ENCODE measurements at regions not wholly inside any gene's neighbourhood (a gene's known extent, or its start where the extent isn't known, plus 50 kb on each side); places are given as distances from the start of the nearest gene placed in this dataset.

GRCh38 chr2:144333143-144333555, 186.8 kb downstream of the ZEB2 start:
- H3K27me3 ChIP-seq (replicated peaks), result no peaks in the 10 kb centered on the region
- in situ Hi-C loops (cut with HindIII; ENCODE audit: low pct_ligation_motif_present, low sequenced_read_pairs), result no loop called here
- no peaks in the 10 kb centered on the region for H3K36me3 ChIP-seq (replicated peaks)
- peak overlapping the region; percentile 65 for H3K4me3 ChIP-seq (ENCODE audit: low read depth, low read length)
- no peak overlapping the region for H3K27ac ChIP-seq
- TF ChIP-seq CTCF (IDR thresholded peaks at IDR 0.05; ENCODE audit: low read depth, low read length, missing control alignments), result no peak
- no peak for DNase-seq

GRCh38 chr2:144332356-144333142, 187.4 kb downstream of the ZEB2 start:
- H3K27me3 ChIP-seq (replicated peaks), result no peaks in the 10 kb centered on the region
- H3K4me3 ChIP-seq (ENCODE audit: low read depth, low read length), result peak overlapping the region; percentile 74
- no peak for TF ChIP-seq CTCF (IDR thresholded peaks at IDR 0.05; ENCODE audit: low read depth, low read length, missing control alignments)
- peak overlapping the region; percentile 60 for H3K27ac ChIP-seq
- H3K36me3 ChIP-seq (replicated peaks), result no peaks in the 10 kb centered on the region
- in situ Hi-C loops (cut with HindIII; ENCODE audit: low pct_ligation_motif_present, low sequenced_read_pairs), result no loop called here
- peak; percentile 54 for DNase-seq

- no peaks in the 10 kb centered on the region for H3K36me3 ChIP-seq (replicated peaks)
- no peaks in the 10 kb centered on the region for H3K27me3 ChIP-seq (replicated peaks)
- peak; percentile 44 for DNase-seq
- in situ Hi-C loops (cut with HindIII; ENCODE audit: low pct_ligation_motif_present, low sequenced_read_pairs), result no loop called here
- peak; percentile 34 for TF ChIP-seq CTCF (IDR thresholded peaks at IDR 0.05; ENCODE audit: low read depth, low read length, missing control alignments)
- peak overlapping the region; percentile 74 for H3K4me3 ChIP-seq (ENCODE audit: low read depth, low read length)
- peak overlapping the region; percentile 60 for H3K27ac ChIP-seq
Measured at GRCh38 chr2:144331674-144332355, 188.1 kb downstream of the ZEB2 start.

GRCh38 chr2:144330951-144331673, 188.8 kb downstream of the ZEB2 start:
- DNase-seq, result no peak
- in situ Hi-C loops (cut with HindIII; ENCODE audit: low pct_ligation_motif_present, low sequenced_read_pairs), result no loop called here
- H3K27ac ChIP-seq, result peak overlapping the region; percentile 60
- TF ChIP-seq CTCF (IDR thresholded peaks at IDR 0.05; ENCODE audit: low read depth, low read length, missing control alignments), result no peak
- no peaks in the 10 kb centered on the region for H3K36me3 ChIP-seq (replicated peaks)
- H3K27me3 ChIP-seq (replicated peaks), result no peaks in the 10 kb centered on the region
- H3K4me3 ChIP-seq (ENCODE audit: low read depth, low read length), result peak overlapping the region; percentile 74

GRCh38 chr2:144329472-144329871, 190.4 kb downstream of the ZEB2 start:
- Histone ChIP-seq H3K27ac (no peak overlapping the region), H3K4me3 (ENCODE audit: low read depth, low read length) (no peak overlapping the region), H3K36me3 (replicated peaks) (no peaks in the 10 kb centered on the region), H3K27me3 (replicated peaks) (no peaks in the 10 kb centered on the region)
- TF ChIP-seq CTCF (IDR thresholded peaks at IDR 0.05; ENCODE audit: low read depth, low read length, missing control alignments), result no peak
- no peak for DNase-seq
- in situ Hi-C loops (cut with HindIII; ENCODE audit: low pct_ligation_motif_present, low sequenced_read_pairs), result no loop called here

All from brain microvascular endothelial cell (primary cell).